ENCODE measurements at regions not wholly inside any gene's neighbourhood (a gene's known extent, or its start where the extent isn't known, plus 50 kb on each side); places are given as distances from the start of the nearest gene placed in this dataset.

GRCh38 chr18:76013057-76013456 is 482.0 kb downstream of the ZNF516 start:
- no peak for TF ChIP-seq CTCF (IDR thresholded peaks at IDR 0.05; ENCODE audit: insufficient read depth, low read length, poor library complexity, severe bottlenecking)
- TF ChIP-seq EZH2phosphoT487 (conservative IDR thresholded peaks at IDR 0.05; ENCODE audit: low read length): no peak
